Endothelial cell of umbilical vein (primary cell): ENCODE measurements at regions not wholly inside any gene's neighbourhood (a gene's known extent, or its start where the extent isn't known, plus 50 kb on each side); places are given as distances from the start of the nearest gene placed in this dataset.

ENCODE experiments used
- BruUV-seq: library from RNA; stranded (reverse); fragments of 400-500 nt; replicated peaks from 2 replicates; lab custom pipeline; 2021; lab: Mats Ljungman, UMichigan
- CTCF ChIA-PET: fragments of 300-600, 350-600 bp; sonication (Branson Sonifier 250); formaldehyde crosslinking; loops from one replicate; lab custom pipeline; 2021; ENCODE audit warnings: antibody characterized with exemption, inconsistent platforms; lab: Charles Lee
- POLR2A ChIA-PET: fragments of 300-600, 350-600 bp; sonication (Branson Sonifier 250); formaldehyde crosslinking; loops from one replicate; lab custom pipeline; 2021; ENCODE audit warnings: antibody characterized with exemption, inconsistent platforms; lab: Charles Lee
- DNase-seq: peaks from one replicate; pipeline ENCODE4 v3.0.0-alpha.2; 2011; ENCODE audit warnings: low read depth, low spot score
- FAIRE-seq: peaks from 2 replicates; lab custom pipeline; 2011; peaks lifted over from hg19 to GRCh38; lab: Jason Lieb, UNC
- H2AFZ ChIP-seq: 2 replicates; pipeline ENCODE4 v1.6.0; 2012; ENCODE audit warnings: low read depth, low read length, control low read depth, inconsistent platforms
- H3K27ac ChIP-seq: 2 replicates; pipeline ENCODE4 v1.5.1; 2011; ENCODE audit warnings: low read depth, mild to moderate bottlenecking, control low read depth, low read length, moderate library complexity; ENCODE audit not compliant: insufficient read depth
- H3K27me3 ChIP-seq, 2 experiments: 2 replicates each; pipeline versions ENCODE4 v1.6.0 to v1.6.1; 2011; ENCODE audit warnings: low read length in 2 of 2, mixed read lengths in 1 of 2; ENCODE audit not compliant: control insufficient read depth in 2 of 2, insufficient read depth in 2 of 2
- H3K36me3 ChIP-seq, 2 experiments: 2 replicates in 1 of 2; 3 replicates in 1 of 2; pipeline ENCODE4 v1.5.1; 2011; ENCODE audit warnings: low read length in 2 of 2, mild to moderate bottlenecking in 1 of 2, moderate library complexity in 1 of 2; ENCODE audit not compliant: control insufficient read depth in 2 of 2, insufficient read depth in 2 of 2; ENCODE audit errors: extremely low read depth in 1 of 2
- H3K4me1 ChIP-seq: 3 replicates; pipeline ENCODE4 v1.5.1; 2011; ENCODE audit warnings: mild to moderate bottlenecking, low read length; ENCODE audit not compliant: control insufficient read depth, insufficient read depth; ENCODE audit errors: extremely low read depth
- H3K4me2 ChIP-seq: 2 replicates; pipeline ENCODE4 v1.6.1; 2011; ENCODE audit warnings: low read length, control low read depth, mixed read lengths; ENCODE audit not compliant: insufficient read depth
- H3K4me3 ChIP-seq, 3 experiments: fragments of 200-600 bp in 1 of 3; sonication (generic), shearing (Covaris generic) in 1 of 3; replicated peaks in 1 of 3; 2 replicates each; pipeline ENCODE4 v1.5.1; 2011 to 2016; ENCODE audit warnings: control low read depth in 3 of 3, low read length in 3 of 3, mild to moderate bottlenecking in 2 of 3, inconsistent platforms in 1 of 3, low read depth in 1 of 3, moderate library complexity in 1 of 3; ENCODE audit not compliant: insufficient read depth in 1 of 3
- H3K79me2 ChIP-seq: 2 replicates; pipeline ENCODE4 v1.6.0; 2012; ENCODE audit warnings: low read length, inconsistent platforms; ENCODE audit not compliant: control insufficient read depth, insufficient read depth
- H3K9ac ChIP-seq: replicated peaks from 2 replicates; pipeline ENCODE3; 2011; ENCODE audit warnings: low read length, control low read depth; ENCODE audit not compliant: insufficient read depth; ENCODE audit errors: extremely low read depth
- H3K9me1 ChIP-seq: replicated peaks from 3 replicates; pipeline ENCODE4 v1.6.0; 2011; ENCODE audit warnings: mild to moderate bottlenecking, low read length; ENCODE audit not compliant: control insufficient read depth, insufficient read depth; ENCODE audit errors: extremely low read depth
- H3K9me3 ChIP-seq: replicated peaks from 2 replicates; pipeline ENCODE4 v1.5.1; 2012; ENCODE audit warnings: low read length, inconsistent platforms; ENCODE audit not compliant: control insufficient read depth, insufficient read depth
- H4K20me1 ChIP-seq: replicated peaks from 2 replicates; pipeline ENCODE3; 2011; ENCODE audit warnings: mild to moderate bottlenecking, low read length; ENCODE audit not compliant: control insufficient read depth, insufficient read depth; ENCODE audit errors: extremely low read depth
- JUN ChIP-seq: IDR thresholded peaks from 2 replicates; pipeline ENCODE4 v1.6.1; 2011; ENCODE audit warnings: borderline replicate concordance, low read depth; ENCODE audit not compliant: insufficient read length, insufficient read depth
- MAX ChIP-seq: IDR thresholded peaks from 2 replicates; pipeline ENCODE4 v1.6.1; 2011; ENCODE audit not compliant: insufficient read depth, insufficient read length
- POLR2A ChIP-seq: IDR thresholded peaks from 2 replicates; pipeline ENCODE4 v1.6.1; 2012; ENCODE audit warnings: low read depth, mild to moderate bottlenecking, control low read depth, low read length
- POLR2AphosphoS5 ChIP-seq: IDR thresholded peaks from 2 replicates; pipeline ENCODE4 v1.6.1; 2012; ENCODE audit warnings: low read depth, mild to moderate bottlenecking, control low read depth, low read length, moderate library complexity; ENCODE audit not compliant: insufficient read depth
- dilution Hi-C: fragments of 300-500 bp; cut with MboI; formaldehyde crosslinking; loops from one replicate; pipeline ENCODE4 v1.15.0; 2019; ENCODE audit warnings: low sequenced_read_pairs; ENCODE audit not compliant: extremely low pct_ligation_motif_present
- intact Hi-C: fragments of 100-400 bp; cut with micrococcal nuclease; formaldehyde crosslinking; loops from one replicate; pipeline ENCODE4 v1.10.0; 2022

GRCh38 chr2:208820014-208820688 is 413.6 kb downstream of the PTH2R start:
- POLR2A ChIA-PET, result no interaction called here
- Histone ChIP-seq H3K4me3 (no peak overlapping the region), H3K9ac (no peak overlapping the region), H4K20me1 (no peaks in the 10 kb centered on the region), H3K4me2 (no peak overlapping the region), H3K9me1 (no peaks in the 10 kb centered on the region), H3K27ac (no peak overlapping the region), H3K36me3 (no peaks in the 10 kb centered on the region), H2AFZ (no peak overlapping the region), H3K4me1 (no peaks in the 10 kb centered on the region), H3K27me3 (no peaks in the 10 kb centered on the region), H3K79me2 (no peaks in the 10 kb centered on the region), H3K9me3 (no peaks in the 10 kb centered on the region)
- DNase-seq, result no peak
- no peak for FAIRE-seq
- intact Hi-C loops (no loop called here), dilution Hi-C loops (no loop called here)
- TF ChIP-seq POLR2A, result no peak
- BruUV-seq, result no TSS peak
- CTCF ChIA-PET, result no interaction called here

- BruUV-seq, result no TSS peak
- intact Hi-C loops (no loop called here), dilution Hi-C loops (no loop called here)
- H3K79me2 ChIP-seq, result no peaks in the 10 kb centered on the region
- no peaks in the 10 kb centered on the region for H3K9me1 ChIP-seq
- no peak overlapping the region for H3K4me2 ChIP-seq
- H3K9me3 ChIP-seq, result peaks cover 1% of the 10 kb centered on the region
- no peaks in the 10 kb centered on the region for H3K27me3 ChIP-seq
- CTCF ChIA-PET, result no interaction called here
- no peak overlapping the region for H3K9ac ChIP-seq
- no peaks in the 10 kb centered on the region for H3K4me1 ChIP-seq
- no peak overlapping the region for H2AFZ ChIP-seq
- no peak for FAIRE-seq
- TF ChIP-seq POLR2AphosphoS5 (no peak), MAX (no peak), JUN (no peak), POLR2A (no peak)
- H3K4me3 ChIP-seq, result no peak overlapping the region
- POLR2A ChIA-PET, result no interaction called here
- DNase-seq, result no peak
- no peaks in the 10 kb centered on the region for H3K36me3 ChIP-seq
- H4K20me1 ChIP-seq, result no peaks in the 10 kb centered on the region
- no peak overlapping the region for H3K27ac ChIP-seq
Measured at GRCh38 chr2:208827109-208827508, 420.5 kb downstream of the PTH2R start.
